HG03558 (cell line): ENCODE measurements at regions not wholly inside any gene's neighbourhood (a gene's known extent, or its start where the extent isn't known, plus 50 kb on each side); places are given as distances from the start of the nearest gene placed in this dataset.

Experiments
- ATAC-seq: cut with Tn5 transposase; IDR thresholded peaks from one replicate; pipeline ENCODE4 v1.9.1; 2021; ENCODE audit warnings: moderate number of reproducible peaks; ENCODE audit not compliant: unreplicated experiment; ENCODE audit errors: extremely low read depth

GRCh38 chrX:30414144-30414543 lies 105.0 kb upstream of the NR0B1 start:
- ATAC-seq: peak; percentile 79

- no peak for ATAC-seq
These were observed 93.2 kb upstream of the NR0B1 start for GRCh38 chrX:30402366-30402765.

GRCh38 chrX:30388325-30388724 lies 79.1 kb upstream of the NR0B1 start:
- ATAC-seq: no peak

- no peak for ATAC-seq
These were observed 64.8 kb upstream of the NR0B1 start for GRCh38 chrX:30373951-30374350.

GRCh38 chrX:30373479-30373878 lies 64.3 kb upstream of the NR0B1 start:
- no peak for ATAC-seq

GRCh38 chrX:30364229-30364628 lies 55.0 kb upstream of the NR0B1 start:
- ATAC-seq: no peak
